Keratinocyte (primary cell): ENCODE measurements at regions not wholly inside any gene's neighbourhood (a gene's known extent, or its start where the extent isn't known, plus 50 kb on each side); places are given as distances from the start of the nearest gene placed in this dataset.

Experiments used
- CTCF ChIP-seq, 3 experiments: IDR thresholded peaks in 1 of 3; conservative IDR thresholded peaks in 1 of 3; optimal IDR thresholded peaks in 1 of 3; 2 replicates in 2 of 3; 3 replicates in 1 of 3; pipeline versions ENCODE3 to v1.5.1; 2011; ENCODE audit warnings: low read length in 3 of 3, mild to moderate bottlenecking in 3 of 3, moderate library complexity in 2 of 3, control low read depth in 1 of 3, inconsistent platforms in 1 of 3; ENCODE audit not compliant: insufficient read depth in 2 of 3; ENCODE audit errors: extremely low read depth in 1 of 3
- EZH2 ChIP-seq: IDR thresholded peaks from one replicate; pipeline ENCODE4 v1.6.1; 2012; ENCODE audit warnings: inconsistent platforms, mild to moderate bottlenecking, low read length, moderate library complexity

DNA sequence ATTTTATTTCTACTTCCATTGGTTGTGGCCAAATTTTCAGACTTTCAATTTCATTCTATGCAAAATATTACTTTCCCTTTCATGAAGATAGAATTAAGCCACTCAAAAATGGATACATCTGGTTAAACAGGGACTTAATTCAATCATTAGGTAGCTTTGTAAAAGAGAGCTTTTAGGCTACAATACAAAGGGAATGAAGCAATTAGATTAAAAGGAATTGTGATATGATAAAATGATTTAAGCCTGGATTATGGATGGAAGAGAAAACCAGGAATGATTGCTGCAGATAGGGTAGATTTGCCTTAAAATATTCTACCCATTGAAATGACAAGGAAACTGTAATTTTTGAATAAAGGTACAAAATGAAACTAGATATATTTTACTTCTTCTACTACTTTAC, 134.6 kb upstream of the PDHA2 start:
- no peak for TF ChIP-seq CTCF (optimal IDR thresholded peaks at IDR 0.05 in 1 of 3, IDR thresholded peaks at IDR 0.05 in 1 of 3, conservative IDR thresholded peaks at IDR 0.05 in 1 of 3; ENCODE audit: extremely low read depth in 1 of 3, insufficient read depth in 2 of 3, low read length in 3 of 3)
- TF ChIP-seq EZH2: no peak
